GM19395 (cell line): ENCODE measurements at regions not wholly inside any gene's neighbourhood (a gene's known extent, or its start where the extent isn't known, plus 50 kb on each side); places are given as distances from the start of the nearest gene placed in this dataset.
A peak's percentile ranks its signal among the peaks of the same experiment; 100 is the strongest.
"Not testable (repeated sequence)": the region's sequence is repeated elsewhere in the genome, so short reads cannot be mapped to it uniquely, and the experiment has no call there.

Source experiments
- ATAC-seq: cut with Tn5 transposase; IDR thresholded peaks from one replicate; pipeline ENCODE4 v1.9.1; 2021; ENCODE audit warnings: mild to moderate bottlenecking, moderate library complexity; ENCODE audit not compliant: unreplicated experiment

GRCh38 chr2:40680547-40680946 lies 228.7 kb upstream of the SLC8A1 start:
- peak; percentile 96 for ATAC-seq

GRCh38 chr2:40690036-40690435 lies 238.1 kb upstream of the SLC8A1 start:
- no peak for ATAC-seq

GRCh38 chr2:40690525-40690924 lies 238.6 kb upstream of the SLC8A1 start:
- ATAC-seq = no peak

- ATAC-seq = no peak
Observed at GRCh38 chr2:40700231-40700954, 248.5 kb upstream of the SLC8A1 start.

GRCh38 chr2:40712197-40712894 lies 260.5 kb upstream of the SLC8A1 start:
- ATAC-seq = not testable (repeated sequence)

GRCh38 chr2:40716879-40717278 lies 265.0 kb upstream of the SLC8A1 start:
- ATAC-seq = no peak

- ATAC-seq = no peak
Observed at GRCh38 chr2:40719414-40719813, 267.5 kb upstream of the SLC8A1 start.

- no peak for ATAC-seq
Observed at GRCh38 chr2:40721595-40721994, 269.7 kb upstream of the SLC8A1 start.

- no peak for ATAC-seq
Observed at GRCh38 chr2:40723194-40723593, 271.3 kb upstream of the SLC8A1 start.

- no peak for ATAC-seq
Observed at GRCh38 chr2:40725040-40725439, 273.1 kb upstream of the SLC8A1 start.

- no peak for ATAC-seq
Observed at GRCh38 chr2:40725950-40726349, 274.1 kb upstream of the SLC8A1 start.

- no peak for ATAC-seq
Observed at GRCh38 chr2:40734797-40735196, 282.9 kb upstream of the SLC8A1 start.

- no peak for ATAC-seq
Observed at GRCh38 chr2:40737180-40737579, 285.3 kb upstream of the SLC8A1 start.

GRCh38 chr2:40740419-40740818 lies 288.5 kb upstream of the SLC8A1 start:
- no peak for ATAC-seq

GRCh38 chr2:40741532-40741931 lies 289.6 kb upstream of the SLC8A1 start:
- ATAC-seq = no peak

- ATAC-seq = no peak
Observed at GRCh38 chr2:40746191-40746590, 294.3 kb upstream of the SLC8A1 start.

- no peak for ATAC-seq
Observed at GRCh38 chr2:40751981-40752380, 300.1 kb upstream of the SLC8A1 start.

- no peak for ATAC-seq
Observed at GRCh38 chr2:40752796-40753195, 300.9 kb upstream of the SLC8A1 start.

- no peak for ATAC-seq
Observed at GRCh38 chr2:40754912-40755311, 303.0 kb upstream of the SLC8A1 start.

GRCh38 chr2:40758401-40759155 lies 306.7 kb upstream of the SLC8A1 start:
- ATAC-seq = peak; percentile 43

- ATAC-seq = peak; percentile 64
Observed at GRCh38 chr2:40760071-40760666, 308.3 kb upstream of the SLC8A1 start.
